ENCODE measurements at regions not wholly inside any gene's neighbourhood (a gene's known extent, or its start where the extent isn't known, plus 50 kb on each side); places are given as distances from the start of the nearest gene placed in this dataset.
A peak's percentile ranks its signal among the peaks of the same experiment; 100 is the strongest.

- CTCF ChIA-PET, result no interaction called here
Measured at GRCh38 chr9:107713470-107713869, 223.9 kb upstream of the KLF4 start.

DNA sequence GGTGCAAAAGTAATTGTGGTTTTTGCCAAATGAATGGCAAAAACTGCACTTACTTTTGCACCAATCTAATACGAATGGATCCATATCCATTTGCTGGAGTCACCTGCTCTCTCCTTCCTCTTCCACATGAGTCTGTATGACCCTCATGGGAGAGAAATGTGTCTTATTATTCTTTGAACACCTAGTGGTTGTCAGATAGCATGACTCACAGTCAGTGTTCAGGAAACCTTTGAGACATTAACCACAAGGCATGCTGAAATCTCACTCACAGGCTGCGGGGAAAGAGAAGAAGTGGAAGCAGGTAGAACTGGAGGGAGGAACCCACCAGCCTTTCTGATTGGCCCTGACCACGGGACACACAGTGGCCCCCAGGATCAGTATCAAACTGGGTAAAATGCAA, 222.8 kb upstream of the KLF4 start:
- POLR2A ChIA-PET, result interaction anchor here (0.7 to 2.9 kb wide), 11 partner anchors 21 to 857 kb away, joined by 3 to 34 read pairs (median 5); no protein-coding TSS in a partner anchor
- DNase-seq (ENCODE audit: unreplicated experiment), result peak; percentile 91
- intact Hi-C loops (cut with micrococcal nuclease), result no loop called here
- BruUV-seq (replicated peaks), result no TSS peak
- H3K36me3 Mint-ChIP-seq (ENCODE audit: insufficient read depth, unreplicated experiment), result no peaks in the 10 kb centered on the region
- H3K4me3 Mint-ChIP-seq (ENCODE audit: unreplicated experiment), result peak overlapping the region; percentile 51
- H3K4me1 Mint-ChIP-seq (ENCODE audit: insufficient read depth, unreplicated experiment), result peaks cover 35% of the 10 kb centered on the region
- peak overlapping the region; percentile 86 for H3K27ac Mint-ChIP-seq (ENCODE audit: low read depth, unreplicated experiment)
- TF ChIP-seq CTCF (IDR thresholded peaks at IDR 0.05; ENCODE audit: unreplicated experiment), result peak; percentile 18
- no peaks in the 10 kb centered on the region for H3K9me3 Mint-ChIP-seq (ENCODE audit: unreplicated experiment)
- no peaks in the 10 kb centered on the region for H3K27me3 Mint-ChIP-seq (ENCODE audit: insufficient read depth, unreplicated experiment)
- CTCF ChIA-PET, result interaction anchor here (0.6 to 2.3 kb wide), 5 partner anchors 21 to 344 kb away, joined by 3 to 12 read pairs (median 6); no protein-coding TSS in a partner anchor

More at GRCh38 chr9:107713470-107713869, 223.9 kb upstream of the KLF4 start:
- TF ChIP-seq CTCF (IDR thresholded peaks at IDR 0.05; ENCODE audit: unreplicated experiment), result no peak
- Mint-ChIP-seq H3K27me3 (ENCODE audit: insufficient read depth, unreplicated experiment) (no peaks in the 10 kb centered on the region), H3K4me3 (ENCODE audit: unreplicated experiment) (no peak overlapping the region), H3K27ac (ENCODE audit: low read depth, unreplicated experiment) (no peak overlapping the region), H3K9me3 (ENCODE audit: unreplicated experiment) (no peaks in the 10 kb centered on the region), H3K36me3 (ENCODE audit: insufficient read depth, unreplicated experiment) (no peaks in the 10 kb centered on the region), H3K4me1 (ENCODE audit: insufficient read depth, unreplicated experiment) (peaks cover 25% of the 10 kb centered on the region)
- intact Hi-C loops (cut with micrococcal nuclease), result no loop called here
- POLR2A ChIA-PET, result no interaction called here
- BruUV-seq (replicated peaks), result no TSS peak
- no peak for DNase-seq (ENCODE audit: unreplicated experiment)

DNA sequence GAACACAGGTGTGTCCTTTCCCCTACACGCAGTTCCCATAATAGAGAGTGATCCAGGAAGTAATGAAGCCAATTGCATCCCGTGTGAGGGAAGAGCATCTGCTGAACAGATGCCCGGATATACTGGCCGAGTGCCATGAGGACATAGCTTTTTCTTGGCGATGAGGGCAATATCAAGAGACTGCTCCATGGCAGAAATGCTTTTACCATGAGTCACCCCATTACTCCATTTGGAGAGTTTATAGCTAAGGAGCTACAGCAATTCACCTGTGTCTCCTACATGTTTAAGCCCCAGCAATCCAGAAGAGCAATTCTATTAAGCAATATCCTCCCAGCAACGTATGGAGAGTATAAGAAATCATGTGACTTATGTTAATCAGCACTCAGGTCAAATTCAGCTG, 222.0 kb upstream of the KLF4 start:
- CTCF ChIA-PET, result interaction anchor here (0.6 to 2.3 kb wide), 7 partner anchors 17 to 1070 kb away, joined by 3 to 12 read pairs (median 3); no protein-coding TSS in a partner anchor
- no peaks in the 10 kb centered on the region for H3K27me3 Mint-ChIP-seq (ENCODE audit: insufficient read depth, unreplicated experiment)
- H3K4me3 Mint-ChIP-seq (ENCODE audit: unreplicated experiment), result no peak overlapping the region

GRCh38 chr9:107710953-107711352, 221.4 kb upstream of the KLF4 start:
- peak overlapping the region; percentile 86 for H3K27ac Mint-ChIP-seq (ENCODE audit: low read depth, unreplicated experiment)
- no peaks in the 10 kb centered on the region for H3K36me3 Mint-ChIP-seq (ENCODE audit: insufficient read depth, unreplicated experiment)
- ChIA-PET CTCF (interaction anchor here (0.7 to 2.3 kb wide), 6 partner anchors 21 to 1071 kb away, joined by 3 to 12 read pairs (median 4); no protein-coding TSS in a partner anchor), POLR2A (interaction anchor here (0.5 to 2.9 kb wide), 24 partner anchors 12 to 1103 kb away, joined by 3 to 34 read pairs (median 4); partner anchors contain the start of gene KLF4)
- H3K4me3 Mint-ChIP-seq (ENCODE audit: unreplicated experiment), result no peak overlapping the region
- TSS peak; percentile 85 for BruUV-seq (replicated peaks)
- intact Hi-C loops (cut with micrococcal nuclease), result loop anchor here (1.0 to 2.0 kb wide), 2 partner anchors 22 to 338 kb away; no protein-coding TSS in a partner anchor
- no peaks in the 10 kb centered on the region for H3K9me3 Mint-ChIP-seq (ENCODE audit: unreplicated experiment)
- no peak for TF ChIP-seq CTCF (IDR thresholded peaks at IDR 0.05; ENCODE audit: unreplicated experiment)
- no peaks in the 10 kb centered on the region for H3K27me3 Mint-ChIP-seq (ENCODE audit: insufficient read depth, unreplicated experiment)
- DNase-seq (ENCODE audit: unreplicated experiment), result peak; percentile 67
- H3K4me1 Mint-ChIP-seq (ENCODE audit: insufficient read depth, unreplicated experiment), result peaks cover 49% of the 10 kb centered on the region

More for the DNA sequence above, 222.0 kb upstream of the KLF4 start:
- BruUV-seq (replicated peaks), result no TSS peak
- Mint-ChIP-seq H3K36me3 (ENCODE audit: insufficient read depth, unreplicated experiment) (no peaks in the 10 kb centered on the region), H3K27ac (ENCODE audit: low read depth, unreplicated experiment) (peak overlapping the region; percentile 86), H3K9me3 (ENCODE audit: unreplicated experiment) (no peaks in the 10 kb centered on the region), H3K4me1 (ENCODE audit: insufficient read depth, unreplicated experiment) (peaks cover 43% of the 10 kb centered on the region)
- TF ChIP-seq CTCF (IDR thresholded peaks at IDR 0.05; ENCODE audit: unreplicated experiment), result no peak
- POLR2A ChIA-PET, result interaction anchor here (0.5 to 2.9 kb wide), 26 partner anchors 12 to 1102 kb away, joined by 3 to 34 read pairs (median 4); partner anchors contain the start of gene KLF4
- intact Hi-C loops (cut with micrococcal nuclease), result loop anchor here (1.0 to 2.0 kb wide), 2 partner anchors 21 to 338 kb away; no protein-coding TSS in a partner anchor
- peak; percentile 98 for DNase-seq (ENCODE audit: unreplicated experiment)
